Islet precursor cell (in vitro differentiated cells): ENCODE measurements at regions not wholly inside any gene's neighbourhood (a gene's known extent, or its start where the extent isn't known, plus 50 kb on each side); places are given as distances from the start of the nearest gene placed in this dataset.

Experiments
- DNase-seq: peaks from one replicate; pipeline ENCODE4 v3.0.0-alpha.2; 2018

DNA sequence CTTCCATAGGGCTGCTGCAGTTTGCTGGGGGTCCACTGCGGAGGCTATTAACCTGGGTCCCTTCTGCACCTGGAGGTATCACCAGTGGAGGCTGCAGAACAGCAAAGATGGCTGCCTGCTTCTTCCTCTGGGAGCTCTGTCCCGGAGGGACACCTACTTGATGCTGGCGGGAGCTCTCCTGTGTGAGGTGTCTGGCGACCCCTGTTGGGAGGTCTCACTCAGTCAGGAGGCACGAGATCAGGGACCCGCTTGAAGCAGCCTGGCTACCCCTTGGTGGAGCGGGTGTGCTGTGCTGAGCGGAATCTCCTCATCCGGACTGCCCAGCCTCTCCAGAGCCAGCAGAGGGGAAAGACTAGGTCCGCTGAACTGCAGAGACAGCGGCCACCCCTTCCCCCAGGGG, 56.0 kb upstream of the CTXND1 start:
- DNase-seq, result peak; percentile 69

DNA sequence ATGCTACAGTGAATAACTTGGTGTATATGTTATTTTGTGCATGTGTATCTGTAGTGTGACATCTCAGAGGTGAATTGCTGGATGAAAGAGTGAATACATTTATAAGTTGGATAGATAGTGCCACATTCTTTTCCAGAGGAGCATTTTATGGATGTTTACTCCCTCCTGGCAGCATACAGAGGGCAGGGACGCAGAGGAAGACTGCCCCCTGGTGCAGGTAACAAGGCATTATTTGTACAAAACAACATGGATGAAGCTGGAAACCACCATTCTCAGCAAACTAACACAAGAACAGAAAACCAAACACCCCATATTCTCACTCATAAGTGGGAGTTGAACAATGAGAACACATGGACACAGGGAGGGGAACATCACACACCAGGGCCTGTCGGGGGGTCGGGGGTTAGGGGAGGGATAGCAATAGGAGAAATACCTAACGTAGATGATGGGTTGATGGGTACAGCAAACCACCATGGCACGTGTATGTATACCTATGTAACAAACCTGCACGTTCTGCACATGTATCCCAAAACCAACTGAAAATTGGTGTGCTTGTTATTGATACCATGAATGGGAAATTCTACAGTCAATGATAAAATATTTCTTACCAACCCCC, 57.9 kb upstream of the CTXND1 start:
- DNase-seq, result no peak

DNA sequence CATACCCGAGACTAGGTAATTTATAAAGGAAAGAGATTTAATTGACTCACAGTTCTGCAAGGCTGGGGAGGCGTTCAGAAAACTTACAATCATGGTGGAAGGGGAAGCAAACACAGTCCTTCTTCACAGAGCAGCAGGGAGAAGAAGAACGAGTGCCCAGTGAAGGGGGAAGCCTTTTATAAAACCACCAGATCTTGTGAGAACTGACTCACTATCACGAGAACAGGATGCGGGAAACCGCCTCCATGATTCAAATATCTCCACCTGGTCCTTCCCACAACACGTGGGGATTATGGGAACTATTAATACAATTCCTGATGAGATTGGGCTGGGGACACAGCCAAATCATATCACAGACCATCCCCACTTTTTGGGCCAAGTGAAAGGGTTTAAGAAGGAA, 58.8 kb upstream of the CTXND1 start:
- no peak for DNase-seq

DNA sequence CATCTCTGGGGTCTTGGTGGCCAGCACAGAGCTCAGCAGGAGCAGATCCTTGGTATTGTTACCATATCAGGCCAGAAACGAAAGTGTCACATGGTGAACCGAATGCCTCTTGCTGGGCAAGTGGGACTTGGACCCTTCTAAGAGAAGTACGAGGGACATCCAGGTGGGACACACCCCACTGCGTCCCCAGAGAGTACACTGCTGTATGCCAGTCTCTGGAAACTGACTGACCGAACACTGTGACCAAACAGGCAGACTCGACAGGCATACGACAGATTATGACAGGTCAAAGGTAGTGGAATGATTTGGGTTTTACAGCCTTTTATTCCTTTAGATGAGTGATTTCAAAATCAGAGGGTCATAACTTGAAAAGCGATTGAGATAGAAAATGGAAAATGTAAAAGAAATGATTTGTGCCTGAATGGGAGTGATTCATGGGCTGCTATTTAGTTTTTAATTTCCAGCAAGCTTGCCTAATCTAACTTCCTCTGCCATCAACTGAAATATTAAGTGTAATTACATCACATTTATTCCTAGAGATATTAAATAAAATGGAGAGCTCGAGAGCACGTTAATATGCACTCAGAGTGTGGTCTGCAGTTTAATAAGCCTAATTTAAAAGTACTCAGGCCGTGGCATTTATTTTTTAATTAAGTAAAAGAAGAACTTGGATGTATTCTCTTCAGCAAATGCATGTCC, 63.4 kb upstream of the CTXND1 start:
- DNase-seq, result no peak

DNA sequence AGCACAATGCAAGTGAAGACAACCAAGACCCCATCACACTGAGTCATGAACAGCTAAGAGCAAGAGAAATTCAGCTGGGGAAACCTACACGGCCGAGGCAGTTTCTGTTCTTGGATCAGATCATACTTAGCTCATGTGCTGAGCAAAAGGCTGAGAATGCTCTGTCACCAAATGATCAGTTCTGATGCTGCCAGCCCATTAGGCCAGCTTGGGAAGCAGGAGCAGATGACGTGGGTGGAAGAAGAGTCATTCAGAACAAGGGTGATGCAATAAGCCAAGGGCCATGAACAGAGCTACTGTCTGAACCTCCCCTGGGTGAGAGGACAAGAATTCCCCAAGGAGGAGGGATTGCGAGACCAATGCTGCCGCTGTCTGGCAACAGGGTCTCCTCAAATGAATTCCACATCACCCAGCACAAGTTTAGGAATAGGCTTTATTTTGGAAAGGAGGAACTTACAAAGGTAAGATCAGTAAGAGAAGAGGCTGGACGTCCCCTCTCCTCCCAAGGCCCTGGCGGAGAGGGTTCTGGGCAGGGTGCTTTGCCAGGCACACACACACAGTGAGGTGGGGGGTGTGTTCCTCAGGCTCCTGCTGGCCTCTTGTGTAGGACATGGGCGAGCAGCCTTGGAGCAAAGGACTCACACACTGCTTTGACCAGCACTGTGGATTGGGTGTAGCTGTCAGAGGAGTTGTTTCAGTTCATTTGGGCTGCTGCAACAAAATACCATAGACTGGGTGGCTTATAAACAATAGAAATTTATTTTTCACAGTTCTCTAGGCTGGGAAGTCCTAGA, 65.6 kb upstream of the CTXND1 start:
- peak; percentile 79 for DNase-seq

DNA sequence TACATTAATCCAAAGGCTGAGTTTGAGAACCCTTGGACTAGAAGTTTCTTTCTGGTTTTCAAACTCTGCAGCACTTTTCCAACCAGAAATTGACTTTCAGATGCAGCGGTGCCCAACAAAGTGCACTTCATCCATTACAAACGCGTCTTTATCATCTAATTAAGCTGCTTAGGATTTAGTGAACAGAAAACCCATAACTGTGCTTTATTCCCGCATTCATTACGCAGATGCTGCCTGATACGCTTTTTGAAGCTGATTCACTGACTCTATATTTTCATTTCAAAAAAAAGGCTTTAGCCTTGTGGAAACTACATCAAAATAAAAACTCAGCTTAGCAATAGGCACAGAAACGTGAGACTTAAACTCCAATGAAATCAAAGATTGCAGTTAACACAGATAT, 69.8 kb upstream of the CTXND1 start:
- DNase-seq, result no peak

DNA sequence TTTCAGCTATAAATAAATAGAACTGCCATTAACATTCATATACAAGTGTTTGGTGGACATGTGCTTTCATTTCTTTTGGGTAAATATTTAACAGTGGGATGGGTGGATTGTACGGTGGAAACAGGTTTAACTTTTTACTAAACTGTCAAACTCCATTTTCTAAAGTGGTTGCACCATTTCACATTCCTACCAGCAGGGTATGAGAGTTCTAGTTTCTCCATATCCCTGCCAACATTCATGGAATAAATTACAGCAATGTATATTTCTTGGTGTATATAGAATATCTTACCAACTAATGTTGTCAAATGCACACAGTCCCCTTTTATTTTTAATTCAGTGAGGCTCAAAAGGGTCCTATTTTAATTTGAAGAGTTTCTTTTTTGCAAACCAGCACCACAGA, 71.3 kb upstream of the CTXND1 start:
- DNase-seq, result no peak

DNA sequence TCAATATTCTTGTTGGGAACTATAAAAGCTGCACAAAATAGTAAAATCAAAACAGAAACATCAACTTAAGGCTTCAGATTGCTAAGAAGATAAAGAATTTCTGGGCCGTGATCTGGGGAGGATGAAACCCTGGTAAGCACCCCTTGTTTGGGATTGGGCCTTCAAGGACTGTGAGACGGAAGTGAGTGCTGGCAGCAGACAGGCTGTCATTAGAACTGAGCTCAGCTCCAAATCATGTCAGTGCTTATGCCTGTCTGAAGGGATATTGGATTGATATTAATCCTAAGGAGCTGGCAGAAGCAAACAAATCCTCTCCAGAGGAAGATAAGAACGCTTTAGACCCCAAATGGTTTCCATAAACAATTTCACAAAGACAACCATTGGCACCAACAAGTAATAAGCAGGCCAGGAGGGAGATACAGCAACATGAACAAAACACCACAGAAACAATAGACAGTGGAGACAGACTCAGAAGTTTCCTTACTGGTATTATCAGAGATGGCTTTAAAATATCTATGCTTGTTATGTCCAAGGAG, 72.6 kb upstream of the CTXND1 start:
- DNase-seq, result no peak

DNA sequence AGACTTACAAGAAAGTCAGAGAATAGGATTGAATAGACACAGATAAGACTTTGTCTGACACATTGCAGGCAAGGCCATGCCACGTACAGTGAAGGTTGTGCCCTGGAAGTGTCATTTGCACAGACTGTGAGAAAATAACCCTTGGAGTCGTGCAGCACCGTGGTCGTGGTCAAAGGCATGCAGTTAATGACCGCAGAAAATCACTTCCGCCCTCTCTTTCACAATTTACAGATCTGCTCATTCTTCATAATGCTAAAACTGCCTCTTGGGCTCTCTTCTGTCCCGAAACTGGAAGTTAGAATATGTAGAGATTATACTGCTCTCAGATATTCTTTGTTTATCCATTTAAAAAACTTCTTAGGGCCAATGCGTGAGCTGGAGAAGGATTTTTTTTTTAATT, 73.2 kb upstream of the CTXND1 start:
- no peak for DNase-seq

DNA sequence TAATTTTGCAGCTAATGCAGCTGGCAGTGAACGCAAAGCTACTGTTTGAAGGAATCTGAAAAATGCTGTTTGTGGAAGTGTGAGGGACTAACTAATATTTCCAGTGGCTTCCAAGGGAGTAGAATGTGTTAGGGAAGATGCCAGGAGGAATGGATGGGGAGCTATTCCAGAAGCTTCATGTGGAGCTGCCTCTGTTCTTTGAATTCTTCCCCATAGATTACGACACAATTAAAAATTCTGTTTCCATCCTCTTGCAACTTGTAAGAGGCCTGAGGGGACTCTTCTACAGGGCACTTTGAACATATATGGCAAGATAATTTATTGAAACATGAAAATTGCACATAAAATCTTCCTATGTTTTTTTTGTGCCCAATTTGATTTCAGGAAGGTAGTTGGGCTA, 74.3 kb upstream of the CTXND1 start:
- no peak for DNase-seq

DNA sequence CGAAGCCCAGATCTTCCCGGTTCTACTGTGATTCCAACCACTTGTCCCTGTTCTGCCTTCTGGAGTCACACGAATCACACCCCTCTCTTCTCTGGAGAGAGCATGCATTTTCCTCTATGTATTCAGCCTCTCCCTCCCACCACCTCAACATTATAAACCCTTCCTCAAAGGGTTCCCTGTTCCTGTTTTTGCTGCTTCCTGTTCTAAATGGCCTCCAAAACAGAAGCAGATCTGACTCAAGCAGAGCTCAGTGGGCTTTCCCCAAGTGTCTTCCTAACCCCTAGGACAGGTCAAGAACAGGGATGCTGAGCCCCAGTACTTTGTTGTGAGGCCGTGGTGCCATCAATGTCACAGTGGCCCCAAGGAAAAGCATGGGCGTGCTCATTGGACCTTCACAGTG, 75.7 kb upstream of the ARNT2 start:
- no peak for DNase-seq

DNA sequence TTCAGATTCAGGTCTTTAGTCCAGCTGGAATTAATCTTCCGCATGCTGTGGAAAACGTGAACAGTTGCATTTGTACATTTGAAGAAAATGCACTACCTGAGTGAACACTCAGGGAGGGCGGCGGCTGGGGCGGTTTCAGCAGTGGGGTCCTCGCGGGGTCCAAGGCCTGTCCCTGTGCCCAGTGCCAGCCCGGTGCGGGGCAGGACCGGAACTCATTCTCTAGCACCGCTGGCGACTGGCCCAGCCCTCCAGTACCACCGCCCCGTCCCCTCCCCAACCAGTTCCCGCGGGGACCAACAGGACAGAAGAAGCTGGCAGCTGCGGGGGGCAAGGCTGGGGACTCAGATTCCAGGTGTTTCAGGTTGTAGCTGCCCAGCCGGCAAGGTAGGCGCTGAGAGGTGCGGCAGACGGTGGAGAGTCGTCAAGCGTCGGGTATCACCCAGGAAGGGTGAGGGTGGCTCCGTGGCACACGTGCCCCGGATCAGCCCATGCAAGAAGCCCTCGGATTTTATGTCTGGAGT, 72.2 kb upstream of the ARNT2 start:
- DNase-seq, result no peak

DNA sequence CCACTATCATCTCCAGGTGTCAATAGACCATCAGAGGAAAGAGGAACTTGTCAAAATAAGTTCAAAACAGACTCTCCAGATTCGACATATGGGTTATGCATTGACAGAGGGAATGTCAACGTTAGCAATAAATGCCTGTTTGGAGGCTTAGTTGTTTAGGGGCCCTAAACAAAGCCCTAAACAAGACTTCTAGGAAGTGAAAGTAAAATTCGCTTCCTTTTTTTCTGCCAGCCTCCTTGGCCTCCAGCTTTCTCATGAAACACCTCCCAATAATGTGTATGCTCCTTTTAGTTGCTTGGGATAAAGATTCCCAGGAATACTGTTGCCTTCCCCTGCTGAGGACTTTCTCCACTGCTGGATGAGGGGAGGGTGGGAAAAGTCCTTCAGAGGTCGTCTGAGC, 70.9 kb upstream of the ARNT2 start:
- DNase-seq, result no peak

DNA sequence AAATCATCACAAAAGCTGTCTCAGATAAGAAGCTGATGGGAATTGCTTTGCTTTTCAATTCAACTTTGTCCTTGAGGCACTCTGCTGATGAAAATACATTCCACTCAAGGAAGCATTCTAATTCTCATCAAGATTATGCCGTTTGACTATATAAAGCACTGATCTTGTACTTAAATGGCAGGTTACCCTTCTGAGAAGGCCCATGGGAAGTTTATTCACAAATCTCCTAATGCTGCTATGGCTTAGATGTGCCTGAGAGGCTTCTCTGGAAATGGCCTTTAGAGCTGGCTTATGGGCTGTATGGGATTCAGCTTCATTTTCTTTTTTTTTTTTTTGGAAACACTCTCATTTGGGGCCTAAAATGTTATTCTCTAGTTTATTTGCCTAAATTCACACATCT, 69.7 kb upstream of the ARNT2 start:
- DNase-seq, result no peak

DNA sequence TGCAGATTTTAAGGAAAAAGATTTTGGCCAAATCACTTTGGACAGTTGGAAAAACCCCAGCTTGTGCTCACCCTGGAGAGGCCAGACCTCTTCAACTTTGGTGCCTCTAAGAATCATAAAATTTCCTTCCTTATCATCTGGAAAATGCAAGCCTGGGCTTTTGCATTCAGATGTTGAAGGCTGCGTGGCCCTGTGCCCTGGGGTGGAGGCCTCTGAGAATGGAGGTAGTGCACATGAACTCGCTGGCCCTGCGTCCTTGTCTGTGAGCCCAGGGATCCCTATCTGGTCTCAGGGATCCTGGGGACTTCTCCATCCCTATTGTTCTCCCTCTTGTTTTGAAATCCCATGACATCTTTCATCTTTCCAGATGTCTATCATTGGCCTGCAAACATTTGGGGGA, 64.6 kb upstream of the ARNT2 start:
- no peak for DNase-seq

DNA sequence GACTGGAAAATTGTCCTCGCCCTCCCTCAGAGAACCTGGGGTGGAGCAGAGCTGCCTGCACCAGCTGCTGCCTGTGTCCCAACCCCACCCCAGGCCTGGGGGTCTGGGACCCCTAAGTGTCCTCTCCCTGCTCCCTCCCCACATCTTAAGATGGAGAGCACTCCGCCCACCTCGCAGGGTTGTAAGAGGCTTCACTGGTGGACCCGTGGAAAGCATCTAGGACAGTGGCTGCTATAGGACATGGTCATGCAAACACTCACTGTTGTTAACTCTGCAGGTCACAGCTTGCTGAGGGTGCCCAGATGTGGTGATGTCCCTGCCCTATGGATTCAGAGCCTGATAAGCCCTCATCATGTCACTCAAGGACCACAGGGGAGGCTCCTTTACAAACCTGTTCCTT, 62.0 kb upstream of the ARNT2 start:
- DNase-seq, result no peak

DNA sequence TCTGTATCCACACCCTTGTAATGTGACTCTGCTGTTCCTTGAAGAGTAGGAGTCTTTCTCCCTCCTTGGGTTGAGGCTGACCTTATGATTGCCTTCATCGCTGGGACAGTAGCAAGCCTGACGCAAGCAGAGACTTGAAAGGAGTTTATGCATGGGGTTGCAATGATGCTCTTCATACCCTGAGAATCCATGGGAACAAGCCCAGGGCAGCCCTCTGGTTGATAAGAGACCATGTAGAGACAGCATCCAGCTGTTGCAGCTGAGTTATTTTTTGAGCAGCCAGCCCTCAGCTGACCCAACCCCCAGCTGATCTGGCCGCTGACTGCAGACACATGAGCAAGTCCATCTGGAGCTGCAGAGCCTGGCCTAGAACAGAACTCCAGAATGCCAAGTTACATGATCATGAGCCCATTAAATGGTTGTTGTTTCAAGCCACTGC, 60.6 kb upstream of the ARNT2 start:
- DNase-seq, result no peak

DNA sequence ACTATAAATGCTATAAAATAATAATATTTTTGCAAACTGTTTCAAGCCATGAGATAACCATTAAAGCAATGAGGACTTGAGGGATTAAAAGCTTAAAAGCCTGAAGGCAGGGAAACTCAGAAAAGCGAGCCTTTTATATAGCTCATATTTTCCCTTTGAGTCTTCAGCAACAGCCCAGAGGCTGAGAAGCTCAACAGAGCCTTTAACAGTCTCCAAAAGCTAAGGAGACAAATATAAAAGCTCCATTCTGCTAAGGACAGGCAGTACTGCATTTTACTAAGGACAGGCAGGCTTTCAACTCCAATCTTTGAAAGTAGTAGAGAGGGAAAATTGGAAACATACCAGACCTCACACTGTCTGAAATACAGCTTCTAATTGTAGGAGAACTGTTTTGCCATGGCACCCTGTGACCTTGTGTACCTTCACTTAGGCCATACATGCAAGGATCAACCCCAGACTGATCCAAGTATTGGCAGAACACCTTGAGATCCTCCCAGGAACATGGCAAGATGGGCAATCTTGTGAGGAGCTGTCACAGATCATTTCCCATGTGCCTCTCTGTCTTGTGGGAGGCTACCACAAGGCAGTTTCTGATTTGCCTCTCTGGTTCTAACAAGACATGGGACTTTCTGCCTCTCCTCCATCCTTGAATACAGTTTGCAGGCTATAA, 53.1 kb upstream of the ARNT2 start:
- DNase-seq, result no peak
